ENCODE measurements at regions not wholly inside any gene's neighbourhood (a gene's known extent, or its start where the extent isn't known, plus 50 kb on each side); places are given as distances from the start of the nearest gene placed in this dataset.
"Not testable (repeated sequence)": the region's sequence is repeated elsewhere in the genome, so short reads cannot be mapped to it uniquely, and the experiment has no call there.

- no peak for DNase-seq
Measured at GRCh38 chr11:134976551-134976950, 564.5 kb upstream of the B3GAT1 start.

GRCh38 chr11:134975866-134976376 is 563.9 kb upstream of the B3GAT1 start:
- DNase-seq = no peak

- DNase-seq = no peak
Measured at GRCh38 chr11:134973801-134974200, 561.8 kb upstream of the B3GAT1 start.

- no peak for DNase-seq
Measured at GRCh38 chr11:134971381-134971780, 559.3 kb upstream of the B3GAT1 start.

GRCh38 chr11:134967746-134968145 is 555.7 kb upstream of the B3GAT1 start:
- DNase-seq = no peak

- DNase-seq = not testable (repeated sequence)
Measured at GRCh38 chr11:134961386-134961785, 549.3 kb upstream of the B3GAT1 start.

- DNase-seq = no peak
Measured at GRCh38 chr11:134958870-134959269, 546.8 kb upstream of the B3GAT1 start.

- no peak for DNase-seq
Measured at GRCh38 chr11:134958336-134958640, 546.2 kb upstream of the B3GAT1 start.

- no peak for DNase-seq
Measured at GRCh38 chr11:134957540-134958335, 545.7 kb upstream of the B3GAT1 start.

GRCh38 chr11:134956450-134957210 is 544.6 kb upstream of the B3GAT1 start:
- no peak for DNase-seq

GRCh38 chr11:134955970-134956369 is 543.9 kb upstream of the B3GAT1 start:
- DNase-seq = not testable (repeated sequence)

GRCh38 chr11:134955281-134955680 is 543.2 kb upstream of the B3GAT1 start:
- no peak for DNase-seq

GRCh38 chr11:134954456-134954855 is 542.4 kb upstream of the B3GAT1 start:
- DNase-seq = not testable (repeated sequence)

GRCh38 chr11:134953417-134953970 is 541.5 kb upstream of the B3GAT1 start:
- not testable (repeated sequence) for DNase-seq

- DNase-seq = no peak
Measured at GRCh38 chr11:134951305-134951700, 539.3 kb upstream of the B3GAT1 start.

- DNase-seq = no peak
Measured at GRCh38 chr11:134950692-134951304, 538.8 kb upstream of the B3GAT1 start.

- peak; percentile 78 for DNase-seq
Measured at GRCh38 chr11:134949121-134950090, 537.4 kb upstream of the B3GAT1 start.

- DNase-seq = no peak
Measured at GRCh38 chr11:134947556-134947955, 535.5 kb upstream of the B3GAT1 start.

- DNase-seq = no peak
Measured at GRCh38 chr11:134945993-134946392, 534.0 kb upstream of the B3GAT1 start.

- DNase-seq = no peak
Measured at GRCh38 chr11:134944986-134945385, 532.9 kb upstream of the B3GAT1 start.

GRCh38 chr11:134944131-134944530 is 532.1 kb upstream of the B3GAT1 start:
- no peak for DNase-seq

GRCh38 chr11:134943544-134943943 is 531.5 kb upstream of the B3GAT1 start:
- no peak for DNase-seq
